H9 (cell line): ENCODE measurements at regions not wholly inside any gene's neighbourhood (a gene's known extent, or its start where the extent isn't known, plus 50 kb on each side); places are given as distances from the start of the nearest gene placed in this dataset.

ENCODE experiments used
- DNase-seq: peaks from one replicate; pipeline ENCODE4 v3.0.0-alpha.2; 2017
- H2AFZ ChIP-seq: one replicate; pipeline ENCODE4 v1.6.1; 2013; ENCODE audit warnings: mild to moderate bottlenecking, low read length, control low read depth, moderate library complexity
- H2AK5ac ChIP-seq: 2 replicates; pipeline ENCODE4 v1.6.1; 2013; ENCODE audit warnings: low read length, control low read depth, mixed read lengths; ENCODE audit not compliant: insufficient read length
- H2BK120ac ChIP-seq: one replicate; pipeline ENCODE4 v1.6.1; 2013; ENCODE audit warnings: low read depth, mild to moderate bottlenecking, low read length, control low read depth, inconsistent platforms; ENCODE audit not compliant: poor library complexity, severe bottlenecking
- H2BK12ac ChIP-seq: 2 replicates; pipeline ENCODE4 v1.6.1; 2013; ENCODE audit warnings: low read length, control low read depth, mixed read lengths, low read depth; ENCODE audit not compliant: insufficient read length
- H2BK15ac ChIP-seq: 2 replicates; pipeline ENCODE4 v1.6.1; 2013; ENCODE audit warnings: low read depth, low read length, control low read depth
- H2BK20ac ChIP-seq: one replicate; pipeline ENCODE4 v1.6.1; 2013; ENCODE audit warnings: low read depth, mild to moderate bottlenecking, low read length, control low read depth, inconsistent platforms; ENCODE audit not compliant: poor library complexity, severe bottlenecking
- H2BK5ac ChIP-seq: 2 replicates; pipeline ENCODE4 v1.6.1; 2013; ENCODE audit warnings: low read length, control low read depth, mixed read lengths; ENCODE audit not compliant: insufficient read length
- H3K14ac ChIP-seq: 2 replicates; pipeline ENCODE4 v1.6.1; 2013; ENCODE audit warnings: low read length, control low read depth; ENCODE audit not compliant: insufficient read depth
- H3K18ac ChIP-seq: 2 replicates; pipeline ENCODE4 v1.6.1; 2013; ENCODE audit warnings: low read depth, mild to moderate bottlenecking, mixed read lengths, low read length, control low read depth; ENCODE audit not compliant: insufficient read length
- H3K23ac ChIP-seq: 2 replicates; pipeline ENCODE4 v1.6.1; 2013; ENCODE audit warnings: low read length, control low read depth, mixed read lengths, low read depth; ENCODE audit not compliant: insufficient read length
- H3K23me2 ChIP-seq: 2 replicates; pipeline ENCODE4 v1.6.1; 2013; ENCODE audit warnings: low read depth, mild to moderate bottlenecking, mixed read lengths, low read length, control low read depth; ENCODE audit not compliant: insufficient read length, poor library complexity, severe bottlenecking
- H3K27ac ChIP-seq: 2 replicates; pipeline ENCODE4 v1.5.1; 2013; ENCODE audit warnings: low read length, control low read depth, mixed read lengths, low read depth; ENCODE audit not compliant: insufficient read length
- H3K27me3 ChIP-seq: 2 replicates; pipeline ENCODE4 v1.6.1; 2013; ENCODE audit warnings: low read length, control low read depth, inconsistent platforms; ENCODE audit not compliant: insufficient read depth
- H3K4ac ChIP-seq: 2 replicates; pipeline ENCODE4 v1.6.1; 2013; ENCODE audit warnings: low read depth, mild to moderate bottlenecking, control low read depth, inconsistent platforms, low read length, moderate library complexity
- H3K4me1 ChIP-seq: 2 replicates; pipeline ENCODE4 v1.6.1; 2013; ENCODE audit warnings: low read length, control low read depth, inconsistent platforms; ENCODE audit not compliant: insufficient read depth
- H3K4me2 ChIP-seq: 2 replicates; pipeline ENCODE4 v1.6.1; 2013; ENCODE audit warnings: low read length, control low read depth, mixed read lengths; ENCODE audit not compliant: insufficient read length, insufficient read depth
- H3K56ac ChIP-seq: 2 replicates; pipeline ENCODE4 v1.6.1; 2013; ENCODE audit warnings: low read depth, mild to moderate bottlenecking, mixed read lengths, low read length, control low read depth; ENCODE audit not compliant: insufficient read length
- H3K79me1 ChIP-seq: 2 replicates; pipeline ENCODE4 v1.6.1; 2013; ENCODE audit warnings: low read depth, mild to moderate bottlenecking, moderate library complexity, low read length, control low read depth, inconsistent platforms; ENCODE audit not compliant: insufficient read depth, poor library complexity, severe bottlenecking
- H3K79me2 ChIP-seq: 2 replicates; pipeline ENCODE4 v1.6.1; 2013; ENCODE audit warnings: low read length, control low read depth, inconsistent platforms; ENCODE audit not compliant: insufficient read depth
- H3K9ac ChIP-seq: 2 replicates; pipeline ENCODE4 v1.6.1; 2013; ENCODE audit warnings: low read length, control low read depth, mixed read lengths; ENCODE audit not compliant: insufficient read length; ENCODE audit errors: extremely low read depth
- H3K9me3 ChIP-seq: one replicate; pipeline ENCODE4 v1.6.1; 2013; ENCODE audit warnings: low read depth, low read length, inconsistent platforms; ENCODE audit not compliant: control insufficient read depth
- H3T11ph ChIP-seq: one replicate; pipeline ENCODE4 v1.6.1; 2013; ENCODE audit warnings: mild to moderate bottlenecking, low read length, control low read depth, inconsistent platforms
- H4K20me1 ChIP-seq: one replicate; pipeline ENCODE4 v1.6.1; 2013; ENCODE audit not compliant: control insufficient read depth, insufficient read length, insufficient read depth
- H4K5ac ChIP-seq: 2 replicates; pipeline ENCODE4 v1.6.1; 2013; ENCODE audit warnings: low read depth, mild to moderate bottlenecking, mixed read lengths, low read length, control low read depth; ENCODE audit not compliant: insufficient read length
- H4K8ac ChIP-seq: replicated peaks from 2 replicates; pipeline ENCODE4 v1.6.1; 2013; ENCODE audit warnings: low read length, control low read depth, mixed read lengths, low read depth; ENCODE audit not compliant: insufficient read length
- H4K91ac ChIP-seq: 2 replicates; pipeline ENCODE4 v1.6.1; 2013; ENCODE audit warnings: low read depth, mild to moderate bottlenecking, moderate library complexity, mixed read lengths, low read length, control low read depth; ENCODE audit not compliant: insufficient read length
- H3K27ac Mint-ChIP-seq, 3 experiments: 2 replicates in 2 of 3; 3 replicates in 1 of 3; pipeline ENCODE4 v1.8.0; 2020 to 2021; ENCODE audit warnings: mixed read lengths in 3 of 3, mild to moderate bottlenecking in 1 of 3, moderate library complexity in 1 of 3
- H3K27me3 Mint-ChIP-seq: 2 replicates; pipeline ENCODE4 v1.8.0; 2021; ENCODE audit warnings: low read depth, mild to moderate bottlenecking, moderate library complexity, mixed read lengths
- H3K36me3 Mint-ChIP-seq, 3 experiments: 2 replicates in 2 of 3; 3 replicates in 1 of 3; pipeline ENCODE4 v1.8.0; 2020 to 2021; ENCODE audit warnings: low read depth in 3 of 3, mixed read lengths in 3 of 3; ENCODE audit not compliant: insufficient read depth in 1 of 3
- H3K4me1 Mint-ChIP-seq, 2 experiments: 2 replicates each; pipeline ENCODE4 v1.8.0; 2020; ENCODE audit warnings: mixed read lengths in 2 of 2
- H3K4me3 Mint-ChIP-seq, 2 experiments: 2 replicates in 1 of 2; 3 replicates in 1 of 2; pipeline ENCODE4 v1.8.0; 2020 to 2021; ENCODE audit warnings: mild to moderate bottlenecking in 2 of 2, mixed read lengths in 2 of 2, moderate library complexity in 1 of 2
- H3K9me3 Mint-ChIP-seq, 2 experiments: 2 replicates in 1 of 2; 3 replicates in 1 of 2; pipeline ENCODE4 v1.8.0; 2020; ENCODE audit warnings: mild to moderate bottlenecking in 2 of 2, mixed read lengths in 2 of 2, moderate library complexity in 1 of 2
- WGBS: extraction: QIAGEN DNeasy Blood & Tissue Kit; methylation state at CpG from one replicate; pipeline ENCODE4 v1.1.7; 2013; ENCODE audit warnings: missing lambda C conversion rate, low lambda C conversion rate, mixed read lengths; ENCODE audit not compliant: insufficient read length; ENCODE audit errors: extremely low coverage; 5-methylcytosine and 5-hydroxymethylcytosine counted together
- TF ChIP-seq, protein P1 (sequence below): fragments of 200-600 bp; sonication (generic); conservative IDR thresholded peaks from 3 replicates; pipeline ENCODE4 v1.8.0; 2021; ENCODE audit warnings: antibody characterized with exemption, mild to moderate bottlenecking

DNA sequence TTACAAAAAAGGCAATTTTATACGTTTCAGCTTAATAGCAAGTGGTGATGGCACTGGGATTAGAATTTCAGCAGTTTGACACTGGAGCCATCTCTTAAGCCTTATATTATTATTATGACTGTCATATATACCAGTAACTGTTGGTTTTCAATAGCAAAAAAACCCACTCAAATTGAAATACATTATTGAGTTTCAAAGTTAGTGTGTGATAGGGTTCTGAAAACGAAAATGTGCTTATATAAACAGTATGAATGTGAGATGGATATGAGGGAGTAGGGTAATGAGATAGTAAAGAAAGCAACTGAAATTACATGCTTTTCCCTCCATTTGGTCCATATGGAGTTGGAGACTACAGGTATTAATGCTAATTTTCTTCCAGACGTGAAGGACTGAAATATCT is 68.6 kb upstream of the ACTBL2 start:
- no peak overlapping the region for H3K56ac ChIP-seq
- H2BK15ac ChIP-seq = no peak overlapping the region
- H3K27ac ChIP-seq = no peak overlapping the region
- H3K4me1 ChIP-seq = no peaks in the 10 kb centered on the region
- no peak overlapping the region for H4K91ac ChIP-seq
- no peak overlapping the region for H2BK5ac ChIP-seq
- H2BK120ac ChIP-seq = no peak overlapping the region
- Mint-ChIP-seq H3K4me3 (no peak overlapping the region), H3K27me3 (no peaks in the 10 kb centered on the region; the same call in 1 of the 2 replicates), H3K9me3 (peaks cover 4 to 5% of the 10 kb centered on the region in 2 experiments; a peak in 3 of 5 replicates), H3K27ac (no peak overlapping the region), H3K4me1 (peaks cover 12 to 13% of the 10 kb centered on the region in 2 experiments), H3K36me3 (peaks cover 0 to 8% (median 0%) of the 10 kb centered on the region in 3 experiments; a peak in 3 of 7 replicates)
- 100% methylated on average over 1 of the region's 3 CpGs for WGBS
- H2BK12ac ChIP-seq = no peak overlapping the region
- H3K9ac ChIP-seq = no peak overlapping the region
- no peak overlapping the region for H3K14ac ChIP-seq
- DNase-seq = no peak
- no peak overlapping the region for H4K8ac ChIP-seq
- H3T11ph ChIP-seq = no peak overlapping the region
- no peak overlapping the region for H3K4ac ChIP-seq
- no peak overlapping the region for H2AFZ ChIP-seq
- no peak overlapping the region for H4K5ac ChIP-seq
- no peak overlapping the region for H2BK20ac ChIP-seq
- H3K23me2 ChIP-seq = no peaks in the 10 kb centered on the region
- TF ChIP-seq, protein P1, sequence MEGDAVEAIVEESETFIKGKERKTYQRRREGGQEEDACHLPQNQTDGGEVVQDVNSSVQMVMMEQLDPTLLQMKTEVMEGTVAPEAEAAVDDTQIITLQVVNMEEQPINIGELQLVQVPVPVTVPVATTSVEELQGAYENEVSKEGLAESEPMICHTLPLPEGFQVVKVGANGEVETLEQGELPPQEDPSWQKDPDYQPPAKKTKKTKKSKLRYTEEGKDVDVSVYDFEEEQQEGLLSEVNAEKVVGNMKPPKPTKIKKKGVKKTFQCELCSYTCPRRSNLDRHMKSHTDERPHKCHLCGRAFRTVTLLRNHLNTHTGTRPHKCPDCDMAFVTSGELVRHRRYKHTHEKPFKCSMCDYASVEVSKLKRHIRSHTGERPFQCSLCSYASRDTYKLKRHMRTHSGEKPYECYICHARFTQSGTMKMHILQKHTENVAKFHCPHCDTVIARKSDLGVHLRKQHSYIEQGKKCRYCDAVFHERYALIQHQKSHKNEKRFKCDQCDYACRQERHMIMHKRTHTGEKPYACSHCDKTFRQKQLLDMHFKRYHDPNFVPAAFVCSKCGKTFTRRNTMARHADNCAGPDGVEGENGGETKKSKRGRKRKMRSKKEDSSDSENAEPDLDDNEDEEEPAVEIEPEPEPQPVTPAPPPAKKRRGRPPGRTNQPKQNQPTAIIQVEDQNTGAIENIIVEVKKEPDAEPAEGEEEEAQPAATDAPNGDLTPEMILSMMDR = no peak
- no peaks in the 10 kb centered on the region for H3K79me1 ChIP-seq
- H4K20me1 ChIP-seq = no peaks in the 10 kb centered on the region
- H3K27me3 ChIP-seq = no peaks in the 10 kb centered on the region
- no peaks in the 10 kb centered on the region for H3K9me3 ChIP-seq
- H3K23ac ChIP-seq = no peak overlapping the region
- no peak overlapping the region for H3K4me2 ChIP-seq
- no peak overlapping the region for H3K18ac ChIP-seq
- H3K79me2 ChIP-seq = no peaks in the 10 kb centered on the region
- H2AK5ac ChIP-seq = no peak overlapping the region
